GM18909 (cell line): ENCODE measurements at regions not wholly inside any gene's neighbourhood (a gene's known extent, or its start where the extent isn't known, plus 50 kb on each side); places are given as distances from the start of the nearest gene placed in this dataset.

Source experiments
- ATAC-seq: cut with Tn5 transposase; IDR thresholded peaks from one replicate; pipeline ENCODE4 v1.9.1; 2021; ENCODE audit warnings: mild to moderate bottlenecking; ENCODE audit not compliant: unreplicated experiment, poor library complexity

GRCh38 chr6:16078064-16078463 is 50.8 kb upstream of the MYLIP start:
- peak; percentile 76 for ATAC-seq

GRCh38 chr6:16069671-16070070 is 59.2 kb upstream of the MYLIP start:
- no peak for ATAC-seq

GRCh38 chr6:16069222-16069621 is 59.7 kb upstream of the MYLIP start:
- ATAC-seq = no peak

GRCh38 chr6:16067568-16067967 is 61.3 kb upstream of the MYLIP start:
- ATAC-seq = no peak

GRCh38 chr6:16064671-16065072 is 64.2 kb upstream of the MYLIP start:
- no peak for ATAC-seq

GRCh38 chr6:16063580-16063979 is 65.3 kb upstream of the MYLIP start:
- no peak for ATAC-seq

- no peak for ATAC-seq
Measured at GRCh38 chr6:16061818-16062217, 67.1 kb upstream of the MYLIP start.

GRCh38 chr6:16060039-16060438 is 68.8 kb upstream of the MYLIP start:
- ATAC-seq = no peak

- no peak for ATAC-seq
Measured at GRCh38 chr6:16059496-16059895, 69.4 kb upstream of the MYLIP start.

GRCh38 chr6:16058929-16059345 is 69.9 kb upstream of the MYLIP start:
- no peak for ATAC-seq

- no peak for ATAC-seq
Measured at GRCh38 chr6:16058201-16058928, 70.5 kb upstream of the MYLIP start.

- ATAC-seq = no peak
Measured at GRCh38 chr6:16057446-16057845, 71.4 kb upstream of the MYLIP start.

GRCh38 chr6:16056263-16056870 is 72.5 kb upstream of the MYLIP start:
- no peak for ATAC-seq

- ATAC-seq = no peak
Measured at GRCh38 chr6:16055852-16056251, 73.0 kb upstream of the MYLIP start.

GRCh38 chr6:16049168-16049567 is 79.7 kb upstream of the MYLIP start:
- no peak for ATAC-seq

GRCh38 chr6:16048221-16048620 is 80.7 kb upstream of the MYLIP start:
- ATAC-seq = no peak

GRCh38 chr6:16047435-16047990 is 81.4 kb upstream of the MYLIP start:
- no peak for ATAC-seq

- ATAC-seq = no peak
Measured at GRCh38 chr6:16045238-16045637, 83.6 kb upstream of the MYLIP start.

GRCh38 chr6:16044211-16044643 is 84.7 kb upstream of the MYLIP start:
- ATAC-seq = no peak

GRCh38 chr6:16043171-16044135 is 85.4 kb upstream of the MYLIP start:
- peak; percentile 67 for ATAC-seq

- ATAC-seq = no peak
Measured at GRCh38 chr6:16042751-16043150, 86.1 kb upstream of the MYLIP start.
